H1 (cell line): ENCODE measurements at regions not wholly inside any gene's neighbourhood (a gene's known extent, or its start where the extent isn't known, plus 50 kb on each side); places are given as distances from the start of the nearest gene placed in this dataset.

Experiments used
- CHD7 ChIP-seq: fragments of 300-600 bp; sonication (generic); IDR thresholded peaks from 2 replicates; pipeline ENCODE4 v1.7.1; 2012; ENCODE audit warnings: low read length, moderate library complexity, mild to moderate bottlenecking, inconsistent platforms; ENCODE audit not compliant: insufficient replicate concordance
- MAFK ChIP-seq: IDR thresholded peaks from 2 replicates; pipeline ENCODE4 v1.6.1; 2012; ENCODE audit warnings: low read depth, mild to moderate bottlenecking, improper control_type of control experiment, low read length
- MAX ChIP-seq: IDR thresholded peaks from 2 replicates; pipeline ENCODE4 v1.6.1; 2012; ENCODE audit warnings: inconsistent platforms
- RNF2 ChIP-seq: fragments of 200-900, 300-1000 bp; sonication (generic); IDR thresholded peaks from 2 replicates; pipeline ENCODE4 v1.7.1; 2016; ENCODE audit warnings: borderline replicate concordance, low read depth, mild to moderate bottlenecking, antibody characterized with exemption, low read length; ENCODE audit not compliant: poor library complexity, severe bottlenecking; ENCODE audit errors: missing control alignments

GRCh38 chr6:126812651-126813050 is 305.8 kb upstream of the RSPO3 start (continued):
- TF ChIP-seq CHD7 (no peak), MAFK (no peak), RNF2 (no peak), MAX (no peak)
